Activated CD4-positive, alpha-beta T cell treated with anti-CD3 and anti-CD28 coated beads, Interleukin-2, amount 50 U/mL, for 4 hours (primary cell): ENCODE measurements at regions not wholly inside any gene's neighbourhood (a gene's known extent, or its start where the extent isn't known, plus 50 kb on each side); places are given as distances from the start of the nearest gene placed in this dataset.
"Not testable (repeated sequence)": the region's sequence is repeated elsewhere in the genome, so short reads cannot be mapped to it uniquely, and the experiment has no call there.

Experiments
- DNase-seq, 2 experiments: peaks; one replicate each; pipeline ENCODE4 v3.0.0-alpha.2; 2020

GRCh38 chr2:84373391-84373790, 85.7 kb downstream of the SUCLG1 start:
- no peak for DNase-seq

- DNase-seq = no peak
These were observed 96.5 kb downstream of the SUCLG1 start for GRCh38 chr2:84362541-84362940.

- DNase-seq = no peak
These were observed 121.0 kb downstream of the SUCLG1 start for GRCh38 chr2:84338069-84338468.

DNA sequence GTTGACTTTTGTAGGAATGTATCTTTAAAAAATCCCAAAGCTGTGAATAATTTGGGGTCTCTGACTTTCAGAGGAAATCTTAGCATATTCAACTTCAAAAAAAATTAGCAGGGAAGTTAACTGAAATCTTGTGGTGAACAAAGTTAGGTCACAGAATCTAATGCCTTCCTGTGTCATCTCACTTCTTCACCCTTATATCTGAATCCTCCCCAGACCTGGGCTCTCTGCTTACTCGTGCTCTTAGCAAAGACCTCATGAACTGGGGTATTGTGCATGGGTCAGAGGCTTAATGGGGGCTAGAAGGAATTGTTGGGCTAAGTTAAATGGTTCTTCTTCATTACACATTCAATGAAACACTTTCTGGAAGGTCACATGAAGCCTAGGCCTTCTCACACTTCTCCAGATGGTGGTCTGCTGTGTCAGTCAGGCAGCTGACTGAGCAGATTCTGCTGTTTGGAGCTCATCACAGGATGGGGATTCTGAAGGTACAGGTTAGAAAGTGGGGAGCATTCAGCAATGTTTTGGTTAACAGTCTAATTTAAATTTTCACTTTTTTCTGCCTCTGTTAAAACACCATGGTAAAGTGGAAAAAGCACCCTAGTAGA, 131.3 kb downstream of the SUCLG1 start:
- DNase-seq = no peak

DNA sequence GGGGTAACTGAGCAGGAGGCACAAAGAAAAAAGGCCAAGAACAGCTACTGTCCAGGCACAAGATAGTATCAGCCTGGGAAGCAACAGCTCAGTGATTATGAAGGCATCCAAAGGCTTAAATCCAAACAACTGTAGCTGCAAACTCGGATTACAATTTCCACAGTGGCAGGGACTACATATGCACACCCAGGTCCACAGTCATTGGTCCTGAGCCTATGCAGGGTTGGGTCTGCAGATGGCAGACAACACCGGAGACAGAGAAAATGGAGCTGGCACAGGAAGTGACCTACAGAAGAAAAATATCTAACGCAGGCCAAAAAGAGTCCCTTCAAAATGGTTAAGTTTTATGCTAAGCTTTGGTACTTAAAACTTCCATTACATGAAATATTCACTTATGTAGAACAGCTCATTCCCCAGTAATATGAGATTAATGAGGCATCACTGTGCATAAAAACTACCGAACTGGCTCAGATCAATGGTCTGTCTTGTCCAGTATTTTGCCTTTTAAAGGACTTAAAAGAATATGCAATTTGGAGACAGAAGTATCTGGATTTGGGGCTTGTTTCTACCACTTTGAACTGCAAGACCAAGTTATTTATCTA, 132.1 kb downstream of the SUCLG1 start:
- no peak for DNase-seq

- no peak for DNase-seq
These were observed 135.2 kb downstream of the SUCLG1 start for GRCh38 chr2:84323890-84324289.

DNA sequence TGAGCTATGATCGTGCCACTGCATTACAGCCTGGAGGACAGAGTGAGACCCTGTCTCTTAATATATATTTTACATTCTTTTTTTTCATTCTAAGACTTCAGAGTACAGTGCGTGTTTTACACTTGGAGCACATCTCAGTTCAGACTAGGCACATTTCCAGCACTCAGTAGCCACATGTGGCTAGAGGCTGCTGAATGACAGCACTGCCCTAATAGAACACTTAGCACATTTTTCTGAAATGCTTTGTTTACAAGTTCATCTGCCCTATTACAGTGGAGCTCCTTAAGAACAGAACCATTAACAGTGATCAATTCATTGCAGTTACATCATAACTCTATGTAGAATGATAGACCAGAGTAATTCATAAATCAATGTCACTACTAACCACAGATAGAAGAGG, 138.1 kb downstream of the SUCLG1 start:
- no peak for DNase-seq

GRCh38 chr2:84319581-84319980, 139.5 kb downstream of the SUCLG1 start:
- no peak for DNase-seq

DNA sequence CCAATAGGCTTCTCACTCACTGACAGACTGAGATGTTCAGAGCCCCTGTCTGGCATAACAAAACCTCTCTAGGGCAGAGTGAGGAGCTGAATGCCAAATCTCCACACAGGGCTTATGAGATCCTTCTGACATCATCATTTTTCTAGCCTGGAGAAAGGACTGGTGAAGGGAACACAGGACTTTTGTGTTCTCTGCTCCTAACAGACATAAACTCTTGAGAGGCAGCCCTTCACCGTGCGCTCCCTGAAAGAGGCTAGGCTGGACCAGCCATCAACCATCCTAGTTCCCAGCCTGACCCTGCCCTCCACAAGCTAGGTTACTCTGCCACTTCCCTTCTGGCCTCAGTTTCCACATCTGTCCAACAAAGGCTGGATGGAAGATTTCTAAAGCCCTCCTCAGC, 141.9 kb downstream of the SUCLG1 start:
- DNase-seq = no peak

DNA sequence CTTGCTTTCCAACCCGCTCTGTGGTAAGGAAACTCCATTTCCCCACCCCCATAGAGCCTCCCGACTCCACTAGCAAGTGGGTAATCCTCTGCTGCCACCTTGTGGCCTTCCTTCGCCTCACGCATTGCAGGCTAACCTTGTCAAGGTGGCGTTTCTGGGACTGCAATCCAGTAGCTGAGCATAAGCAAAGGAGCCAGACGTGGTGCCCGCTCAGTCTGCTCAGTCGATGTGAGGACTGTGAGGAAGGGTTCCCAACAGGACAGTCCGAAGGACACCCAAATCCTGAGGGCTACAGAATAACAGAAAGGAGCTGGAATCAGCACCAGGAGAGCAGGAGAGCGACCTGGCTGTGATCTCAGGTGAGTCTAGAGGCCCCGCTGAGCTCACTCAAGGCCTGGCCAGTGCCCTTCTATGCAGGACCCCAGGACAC, 144.2 kb downstream of the SUCLG1 start:
- peak; percentile 72 for DNase-seq

GRCh38 chr2:84314250-84314649, 144.8 kb downstream of the SUCLG1 start:
- no peak for DNase-seq

GRCh38 chr2:84309281-84309680, 149.8 kb downstream of the SUCLG1 start:
- DNase-seq = no peak

DNA sequence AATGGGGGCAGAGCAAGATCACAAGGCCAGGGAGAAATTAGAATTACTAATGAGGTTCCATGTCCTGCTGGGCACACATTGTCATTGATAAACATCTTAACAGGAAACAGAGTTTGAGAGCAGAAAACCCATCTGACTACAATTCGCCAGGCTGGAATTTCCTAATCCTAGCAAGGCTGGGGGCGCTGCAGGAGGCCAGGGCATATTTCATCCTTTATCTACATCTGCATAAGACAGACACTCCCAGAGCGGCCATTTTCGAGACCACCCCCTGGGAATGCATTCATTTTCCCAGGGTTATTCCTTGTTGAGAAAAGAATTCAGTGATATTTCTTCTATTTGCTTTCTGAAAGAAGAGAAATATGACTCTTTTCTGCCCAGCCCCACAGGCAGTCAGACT, 152.7 kb downstream of the SUCLG1 start:
- DNase-seq = no peak

DNA sequence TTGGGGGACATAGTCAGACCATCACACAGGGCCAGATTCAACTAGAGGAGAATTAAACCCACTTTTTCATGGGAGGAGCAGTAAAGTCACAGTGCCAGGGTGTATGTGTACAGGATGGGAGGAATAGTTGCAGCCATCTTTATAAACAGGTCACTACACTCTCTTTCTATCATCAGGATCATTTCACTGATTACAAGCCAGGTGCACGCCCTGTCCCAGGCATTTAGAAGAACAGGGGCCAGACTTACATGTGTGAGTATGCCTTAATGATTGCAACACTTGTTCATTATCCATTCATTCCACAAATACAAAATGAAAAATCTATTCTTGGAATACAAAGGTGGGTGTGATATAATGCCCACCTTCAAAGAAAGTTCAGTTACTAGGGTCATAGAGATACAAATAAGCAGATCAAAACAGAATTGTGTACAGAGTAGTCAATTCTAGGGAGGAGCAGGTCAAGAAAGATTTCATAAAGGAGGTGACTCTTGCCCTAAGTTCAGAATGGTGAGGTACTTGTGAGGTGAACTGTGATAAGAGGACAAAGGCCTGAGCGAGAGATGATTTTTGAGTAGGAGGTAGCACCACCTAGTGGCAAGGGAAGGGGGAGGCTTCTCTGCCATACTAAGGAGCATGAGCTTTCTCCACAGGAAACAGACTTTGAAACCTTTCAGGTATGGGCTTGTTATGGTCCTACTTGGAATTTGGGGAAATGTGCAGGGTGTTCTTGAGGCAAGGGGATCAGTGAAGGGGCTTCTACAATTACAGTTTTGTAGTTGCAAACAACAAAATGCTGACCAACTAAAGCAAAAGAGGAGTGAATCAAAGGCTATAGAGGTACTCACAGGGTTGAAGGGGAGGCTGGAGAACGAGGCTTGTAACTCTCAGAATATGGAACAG, 156.3 kb downstream of the SUCLG1 start:
- peak in 1 of 2 experiments; percentile 3 for DNase-seq

DNA sequence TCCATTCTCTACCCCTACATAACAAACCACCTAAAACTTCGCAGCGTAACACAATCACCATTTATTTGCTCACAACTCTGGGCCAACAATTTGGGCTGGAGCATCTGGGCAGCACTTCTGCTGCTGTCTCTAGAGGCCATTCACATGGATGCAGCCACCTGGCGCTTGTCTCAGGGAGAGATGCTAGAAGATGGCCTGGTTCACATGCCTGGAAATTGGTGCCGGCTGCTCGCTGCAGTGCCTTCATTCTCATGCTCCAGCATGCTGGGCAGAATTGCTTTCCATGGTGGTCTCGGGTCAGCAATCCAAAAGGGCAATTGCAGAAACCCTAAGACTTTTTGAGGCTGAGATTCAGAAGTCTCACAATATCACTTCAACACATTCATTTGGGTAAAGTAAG, 157.4 kb downstream of the SUCLG1 start:
- no peak for DNase-seq

DNA sequence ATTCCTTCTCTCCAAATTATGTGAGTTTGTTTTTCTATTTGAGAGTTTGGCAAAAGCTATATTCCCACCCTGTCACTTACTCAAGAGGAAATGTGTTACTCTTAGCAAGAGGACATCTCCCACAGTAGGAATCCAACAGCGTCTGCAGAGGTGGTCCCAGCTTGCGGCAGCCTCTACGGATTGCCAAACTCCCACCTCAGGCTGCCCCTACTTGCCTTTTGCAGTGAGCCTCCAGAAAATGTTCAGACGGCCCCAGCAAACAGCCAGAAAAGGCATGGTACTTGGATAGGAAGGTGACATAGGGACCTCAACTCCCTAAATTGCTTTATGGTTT, 158.4 kb downstream of the SUCLG1 start:
- no peak for DNase-seq

GRCh38 chr2:84300001-84300695, 158.9 kb downstream of the SUCLG1 start:
- not testable (repeated sequence) for DNase-seq

- no peak for DNase-seq
These were observed 159.8 kb downstream of the SUCLG1 start for GRCh38 chr2:84299211-84299775.

- no peak for DNase-seq
These were observed 161.9 kb downstream of the SUCLG1 start for GRCh38 chr2:84297155-84297554.

- no peak for DNase-seq
These were observed 165.2 kb downstream of the SUCLG1 start for GRCh38 chr2:84293791-84294380.

DNA sequence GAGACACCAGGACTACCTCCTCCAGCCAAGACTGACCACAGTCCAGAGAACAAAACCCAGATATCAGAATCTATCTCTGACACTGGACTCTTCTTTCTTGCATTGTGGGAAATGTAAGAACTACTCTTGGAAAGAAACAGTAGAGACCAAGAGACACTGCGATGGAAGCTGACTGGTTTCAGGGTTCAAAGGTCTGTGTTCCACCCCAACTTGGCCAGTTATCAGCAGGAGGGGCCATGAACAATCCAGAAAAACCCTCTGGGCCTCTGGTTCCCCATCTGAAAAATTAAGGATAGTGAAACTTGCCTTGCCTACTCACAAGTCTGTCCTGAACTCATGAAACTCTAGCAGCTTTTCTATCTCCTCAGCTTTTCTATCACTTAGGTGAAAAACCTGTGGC, 166.5 kb downstream of the SUCLG1 start:
- no peak for DNase-seq

GRCh38 chr2:84290537-84290936, 168.5 kb downstream of the SUCLG1 start:
- DNase-seq = no peak

DNA sequence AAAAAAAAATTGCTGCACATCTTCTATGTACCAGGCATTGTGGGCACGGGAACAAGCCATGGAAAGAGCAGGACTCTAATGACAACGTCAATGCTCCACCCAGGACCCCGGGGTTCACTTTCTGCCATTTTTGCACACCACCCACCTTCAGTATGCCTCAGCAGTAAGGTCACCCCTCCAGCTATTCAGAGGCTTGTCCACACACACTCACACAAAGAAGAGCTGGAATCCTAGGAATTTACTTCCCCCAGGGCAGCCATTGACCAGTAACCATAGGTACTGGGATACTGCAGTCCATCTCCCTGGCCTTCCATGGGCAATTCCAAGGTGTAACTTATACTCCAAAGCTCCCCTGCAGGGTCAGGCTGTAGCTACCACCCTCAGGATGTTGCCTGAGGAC, 170.8 kb downstream of the SUCLG1 start:
- DNase-seq = no peak
